HG02798 (cell line): ENCODE measurements at regions not wholly inside any gene's neighbourhood (a gene's known extent, or its start where the extent isn't known, plus 50 kb on each side); places are given as distances from the start of the nearest gene placed in this dataset.

Experiments used
- ATAC-seq: cut with Tn5 transposase; IDR thresholded peaks from one replicate; pipeline ENCODE4 v1.9.1; 2021; ENCODE audit warnings: mild to moderate bottlenecking; ENCODE audit not compliant: unreplicated experiment, poor library complexity

DNA sequence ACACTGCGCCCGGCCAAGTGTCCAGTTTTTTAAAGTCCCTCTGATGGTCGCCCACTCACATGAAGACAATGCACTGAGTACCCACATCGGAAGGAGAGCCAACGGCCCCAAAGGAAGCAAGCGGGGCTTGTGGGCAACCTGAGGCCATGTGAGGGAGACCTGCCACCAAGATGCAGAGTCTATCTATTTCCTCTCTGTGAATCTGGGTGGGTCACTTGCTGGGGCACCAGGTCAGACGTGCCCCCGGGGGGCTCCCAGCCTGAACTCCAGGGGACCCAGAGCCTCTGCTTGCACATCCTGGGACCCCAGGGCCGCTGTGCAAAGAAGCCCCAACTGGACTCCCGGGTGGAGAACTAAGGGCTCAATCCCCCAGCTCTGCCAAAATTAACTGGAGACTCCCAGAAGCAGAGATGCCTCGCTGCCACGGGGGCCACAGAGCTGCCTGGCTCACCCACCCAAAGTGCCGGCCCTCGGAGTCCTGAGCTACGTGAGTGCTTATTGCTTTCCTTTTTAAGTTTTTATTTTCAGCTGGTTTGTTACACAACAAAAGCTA, 106.4 kb downstream of the BRD1 start:
- ATAC-seq: no peak

DNA sequence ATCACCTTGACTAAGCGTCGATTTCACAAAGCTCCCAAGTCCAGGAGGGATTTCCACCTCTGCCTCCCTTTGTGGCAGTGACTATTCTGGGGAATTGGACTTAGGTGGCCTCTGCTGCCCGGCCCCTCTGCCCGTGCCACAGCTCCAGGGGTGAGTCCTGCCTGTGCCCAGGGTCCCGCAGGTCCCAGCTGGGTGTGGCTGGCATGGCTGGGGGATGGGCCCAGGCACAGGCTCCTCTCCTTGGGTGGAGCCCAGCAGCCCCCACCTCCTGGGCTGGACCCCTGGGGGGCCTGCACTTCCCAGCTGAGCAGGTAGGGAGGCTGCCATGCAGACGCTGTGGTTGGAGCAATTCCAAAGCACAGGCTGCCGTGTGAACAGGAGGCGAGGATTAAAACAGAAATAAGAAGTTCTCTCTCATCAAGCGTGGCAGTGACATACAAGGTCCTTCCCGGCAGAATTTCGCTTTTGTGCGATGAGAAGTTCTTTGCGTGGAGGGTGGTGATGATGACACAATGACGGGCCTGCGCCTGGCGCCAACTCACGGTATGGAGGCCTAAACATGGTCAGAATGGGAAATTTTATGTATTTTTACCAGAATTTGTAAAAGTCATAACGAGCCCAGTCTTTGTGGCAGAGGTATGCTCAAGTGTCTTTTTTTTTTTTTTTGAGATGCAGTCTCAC, 107.3 kb downstream of the BRD1 start:
- ATAC-seq: no peak

DNA sequence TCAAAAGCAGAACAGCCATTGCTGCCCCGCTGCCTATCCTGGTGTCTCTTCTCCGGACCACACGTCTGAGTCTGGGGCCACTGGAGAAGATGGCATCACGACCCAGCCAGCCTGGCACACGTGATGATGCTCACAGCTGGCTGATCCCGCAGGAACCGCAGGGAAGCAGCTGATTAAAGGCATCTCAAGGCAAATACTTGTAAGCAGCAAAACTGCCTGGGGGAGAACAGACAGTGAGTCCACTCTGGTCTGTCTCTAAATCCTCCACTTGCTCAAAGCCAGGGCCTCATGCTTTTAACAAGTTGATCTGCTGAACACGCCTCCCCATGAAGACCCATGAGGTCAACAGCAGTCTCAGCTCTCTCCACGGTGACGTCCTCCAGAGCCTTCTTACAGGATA, 108.6 kb downstream of the BRD1 start:
- ATAC-seq: no peak

DNA sequence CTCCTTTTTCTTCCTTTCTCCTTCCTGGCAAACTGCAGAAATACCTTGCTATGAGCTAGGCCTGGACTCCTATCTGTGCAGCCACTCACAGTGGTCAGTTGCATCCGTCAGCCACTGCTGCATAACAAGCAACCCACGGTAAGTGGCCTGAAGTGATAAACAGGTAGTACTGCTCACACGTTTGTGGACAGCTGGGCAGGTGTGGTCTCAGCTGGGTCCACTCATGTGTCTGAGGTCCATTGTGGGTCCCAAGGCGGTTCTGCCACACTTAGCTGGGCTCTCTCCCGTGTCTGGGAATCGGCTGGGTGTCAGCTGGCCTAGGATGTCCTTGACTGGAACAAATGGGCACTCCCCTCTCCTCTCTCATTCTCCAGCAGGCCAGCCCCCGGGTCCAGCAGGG, 109.3 kb downstream of the BRD1 start:
- no peak for ATAC-seq

DNA sequence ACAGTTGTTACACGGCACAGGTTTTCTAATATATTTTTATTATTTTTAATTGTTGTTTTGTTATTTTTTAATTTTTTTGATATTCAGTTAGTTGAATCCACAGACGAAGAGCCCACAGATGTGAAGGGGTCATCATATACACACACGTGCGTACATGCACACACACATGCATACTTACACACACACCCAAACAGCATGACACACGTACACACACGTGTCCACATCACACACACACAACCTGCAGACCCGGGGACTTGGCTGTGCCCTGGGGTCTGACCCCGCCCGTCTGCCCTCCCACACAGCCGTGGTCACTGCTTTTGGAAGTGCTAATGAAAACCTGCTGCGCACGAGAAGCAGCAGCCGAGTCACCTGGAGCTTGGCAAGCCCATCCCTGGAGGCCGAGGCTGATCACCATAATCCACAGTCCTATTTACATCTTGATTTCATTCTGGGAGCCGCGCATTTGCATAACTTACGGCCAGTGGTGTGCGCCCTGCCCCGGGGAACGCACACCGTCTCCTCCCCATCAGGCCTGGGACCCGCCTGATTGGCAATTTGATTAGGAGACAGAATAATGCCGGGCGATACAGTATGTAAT, 110.3 kb downstream of the BRD1 start:
- no peak for ATAC-seq

DNA sequence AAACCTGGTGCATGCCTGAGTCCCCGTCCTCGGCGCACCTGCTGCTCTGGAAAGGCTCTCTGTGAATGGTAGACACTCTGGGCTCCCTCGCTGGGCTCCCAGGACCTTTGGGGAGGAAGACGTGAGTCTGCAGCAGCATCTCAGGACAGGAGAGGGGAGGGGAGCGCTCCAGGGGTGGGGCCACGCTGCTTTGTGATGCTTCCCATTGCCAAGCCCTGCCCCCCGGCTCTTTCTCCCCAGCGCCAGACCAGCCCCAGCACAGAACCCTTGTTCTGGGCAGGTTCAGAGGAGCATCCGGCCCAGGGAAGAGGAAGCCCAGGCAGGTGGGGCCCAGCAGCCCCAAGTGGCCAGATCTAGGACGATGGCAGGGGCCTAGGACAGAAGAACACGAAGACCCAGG, 111.2 kb downstream of the BRD1 start:
- ATAC-seq: no peak

DNA sequence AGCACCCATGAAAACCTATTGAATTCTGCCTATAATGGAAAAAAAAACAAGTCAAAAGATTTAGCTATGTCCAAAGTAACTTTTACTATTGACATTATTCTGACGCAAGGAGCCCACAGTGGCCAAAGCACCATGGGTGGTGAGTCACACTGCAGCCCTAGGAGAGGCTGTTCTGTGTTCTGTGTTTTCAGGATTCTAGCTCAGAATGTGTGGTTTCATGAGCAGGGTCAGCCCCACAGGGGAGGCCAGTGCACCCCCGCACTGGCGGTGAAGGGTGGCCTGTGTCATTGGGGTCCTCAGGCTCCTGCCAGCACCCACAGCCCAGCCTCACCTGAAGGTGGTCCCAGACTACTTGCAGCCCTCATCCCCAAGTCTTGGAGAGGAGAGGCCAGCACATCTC, 112.2 kb downstream of the BRD1 start:
- no peak for ATAC-seq

DNA sequence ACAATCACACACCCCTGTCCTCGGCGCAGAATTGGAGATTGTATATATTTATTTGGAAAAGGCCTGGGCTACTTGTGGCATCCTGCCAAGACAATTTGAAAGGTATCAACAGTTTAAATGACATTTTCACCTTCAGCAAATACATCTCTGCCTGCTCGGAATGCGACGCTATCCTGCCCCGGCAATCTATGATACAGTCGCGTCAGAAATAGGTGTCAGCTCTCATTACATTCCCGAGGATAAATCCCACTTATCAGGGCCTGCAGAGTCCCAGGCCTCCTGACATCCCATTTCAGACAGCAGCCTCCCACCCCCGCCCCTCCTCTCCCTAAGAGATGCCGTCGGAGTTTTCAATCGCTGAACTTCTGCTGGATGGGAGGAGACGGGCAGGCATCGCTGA, 114.7 kb downstream of the BRD1 start:
- ATAC-seq: no peak

DNA sequence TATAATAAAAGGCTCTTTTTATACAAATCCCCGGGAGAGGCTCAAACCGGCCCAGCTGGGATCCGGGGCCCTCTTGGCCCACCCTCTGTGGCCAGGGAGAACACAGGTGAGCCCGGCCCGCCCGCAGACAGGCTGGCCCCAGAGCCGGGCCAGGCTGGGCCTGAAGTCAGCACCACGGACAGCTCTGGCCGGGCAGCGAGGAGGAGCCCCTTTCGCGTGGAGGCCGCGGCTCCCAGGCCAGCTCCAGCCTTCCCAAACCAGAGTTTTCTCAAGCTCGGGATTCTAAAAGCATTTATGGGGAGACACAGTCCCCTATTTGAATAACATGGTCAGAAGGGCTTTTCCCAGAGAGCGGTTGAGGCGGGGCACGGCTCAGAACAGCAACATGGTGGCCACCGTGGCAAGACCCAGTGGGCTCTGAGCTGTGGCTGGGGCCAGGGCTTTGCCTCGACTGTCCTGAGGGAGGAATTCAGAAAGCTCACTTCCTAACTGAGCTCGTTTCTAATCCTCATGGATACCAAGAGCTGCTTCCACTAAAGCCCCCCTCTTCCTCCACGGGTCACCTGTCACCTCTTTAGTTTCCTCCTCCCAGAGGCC, 115.4 kb downstream of the BRD1 start:
- ATAC-seq: no peak

DNA sequence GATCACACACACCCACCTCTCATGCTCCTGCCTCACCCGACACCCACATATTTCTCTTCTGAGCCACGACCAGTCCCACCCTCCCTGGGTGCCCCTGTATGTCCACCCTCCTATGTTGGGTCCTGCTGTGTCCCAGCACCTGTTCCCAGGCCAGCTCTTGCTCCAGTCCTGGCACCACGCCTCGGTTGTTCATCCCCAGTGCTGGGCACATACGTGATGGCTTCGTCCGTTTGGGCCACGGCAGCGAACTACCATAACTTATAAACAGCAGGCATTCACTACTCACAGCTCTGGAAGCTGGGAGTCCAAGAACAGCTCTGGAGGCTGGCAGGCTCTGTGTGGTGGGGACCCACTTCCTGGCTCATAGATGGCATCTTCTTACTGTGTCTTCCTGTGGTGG, 116.9 kb downstream of the BRD1 start:
- no peak for ATAC-seq

DNA sequence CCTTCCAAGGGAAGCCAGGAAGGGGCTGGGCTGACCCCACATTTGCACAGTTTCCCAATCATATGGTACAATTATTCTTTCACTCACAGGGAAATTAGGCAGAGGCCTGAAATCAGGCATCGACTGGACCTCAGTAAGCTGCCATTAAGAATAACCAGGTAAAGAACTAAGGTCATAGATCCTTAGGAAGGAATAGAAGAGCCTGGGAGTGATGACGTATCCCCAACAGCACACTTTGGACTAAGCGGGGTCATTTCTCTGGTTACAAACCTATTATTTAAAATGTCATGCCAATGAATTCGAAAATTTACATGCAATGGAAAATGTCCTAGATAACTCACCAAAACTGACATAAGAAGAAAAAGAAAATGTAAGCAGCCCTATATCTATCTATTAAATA, 118.2 kb downstream of the BRD1 start:
- no peak for ATAC-seq

DNA sequence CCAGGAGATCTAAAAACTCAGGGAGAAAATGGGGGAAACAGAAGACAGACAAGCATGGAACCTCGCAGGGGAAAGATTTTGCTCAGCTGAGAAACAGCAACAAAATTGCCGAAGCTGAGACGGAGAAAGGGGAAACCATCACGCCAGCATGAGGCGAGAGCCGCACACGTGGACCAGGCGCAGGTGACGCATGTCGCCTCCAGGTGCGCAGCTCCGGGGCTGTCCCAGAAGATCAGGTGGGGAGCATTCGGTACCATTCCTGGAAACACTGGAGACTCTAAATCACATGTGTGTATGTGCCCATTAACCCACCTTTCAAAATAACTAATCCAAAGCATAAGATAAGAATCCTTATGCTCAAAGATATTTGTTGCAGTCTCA, 121.7 kb downstream of the BRD1 start:
- no peak for ATAC-seq

DNA sequence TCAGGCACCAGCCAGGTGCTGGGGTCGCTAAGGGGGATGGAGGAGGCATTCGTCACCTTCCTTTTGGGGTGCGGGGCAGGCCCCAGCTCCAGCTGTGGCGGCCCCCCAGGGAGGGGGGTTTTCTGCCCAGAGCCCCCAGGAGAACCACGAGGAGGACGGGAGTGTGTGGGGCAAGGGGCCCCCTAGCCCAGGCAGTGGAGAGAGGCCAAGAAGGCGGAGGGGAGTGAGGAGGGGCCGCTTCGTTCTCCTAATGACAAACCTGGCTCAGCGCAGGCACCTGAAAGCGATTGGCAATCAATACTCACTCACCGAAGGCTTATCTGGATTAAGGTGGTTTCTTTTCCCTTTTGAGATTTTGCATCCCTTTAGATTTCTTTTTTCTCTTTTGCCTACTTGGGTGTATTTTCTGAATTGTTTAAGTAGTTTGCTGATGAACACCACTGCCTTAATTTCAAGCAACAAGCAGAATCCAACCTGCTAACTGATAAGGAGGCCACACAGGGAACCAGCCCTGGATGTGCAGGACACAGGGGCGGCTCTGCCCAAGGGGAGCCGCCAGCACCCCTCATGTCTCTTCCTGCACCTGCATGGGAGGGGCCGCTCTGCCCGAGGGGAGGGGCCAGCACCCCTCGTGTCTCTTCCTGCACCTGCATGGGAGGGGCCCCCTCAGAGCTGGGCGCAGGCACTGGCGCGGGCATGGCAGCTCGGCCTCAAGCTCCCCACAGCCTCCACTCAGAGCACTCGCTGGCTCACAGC, 122.3 kb downstream of the BRD1 start:
- ATAC-seq: no peak

DNA sequence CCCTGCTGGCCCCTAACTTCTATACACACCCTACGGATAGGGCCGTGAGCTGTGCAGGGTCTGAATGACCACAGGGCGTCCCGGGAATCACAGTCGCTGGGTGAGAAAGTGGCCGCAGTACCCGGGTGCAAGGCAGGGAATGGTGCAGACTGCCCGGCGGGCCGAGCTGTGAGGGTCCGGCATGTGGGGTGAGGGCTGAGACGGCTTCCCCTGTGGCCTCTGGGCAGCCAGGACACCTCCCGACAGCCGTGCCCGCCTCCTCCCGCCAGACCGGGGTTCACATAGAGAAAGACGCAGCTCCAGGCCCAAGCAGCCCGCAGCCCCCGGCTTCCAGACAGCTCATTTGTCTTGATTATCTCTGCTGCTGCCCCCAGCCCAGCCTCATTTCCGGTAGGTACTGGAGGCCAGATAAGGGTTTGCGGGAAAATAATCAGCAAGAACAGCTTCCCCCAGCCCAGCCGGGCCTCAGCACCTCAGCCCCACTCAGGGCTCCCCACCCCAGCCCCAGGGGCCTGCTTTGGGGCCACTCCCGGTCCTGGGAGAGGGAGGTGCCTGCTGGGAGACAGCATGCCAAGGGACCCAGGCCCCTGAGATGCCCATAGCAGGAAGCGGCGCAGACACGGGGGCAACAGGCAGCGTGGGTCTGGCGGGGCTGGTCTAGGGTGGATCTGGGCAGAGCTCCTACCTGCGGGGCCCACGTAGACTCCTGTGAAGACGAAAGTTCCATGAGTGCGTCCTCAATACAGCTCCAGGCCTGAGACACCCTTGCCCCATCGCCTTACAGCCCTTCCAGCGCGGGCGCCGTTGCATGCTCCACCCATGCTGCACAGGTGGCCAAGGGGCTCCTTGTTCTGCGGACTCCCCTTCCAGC, 123.1 kb downstream of the BRD1 start:
- no peak for ATAC-seq

DNA sequence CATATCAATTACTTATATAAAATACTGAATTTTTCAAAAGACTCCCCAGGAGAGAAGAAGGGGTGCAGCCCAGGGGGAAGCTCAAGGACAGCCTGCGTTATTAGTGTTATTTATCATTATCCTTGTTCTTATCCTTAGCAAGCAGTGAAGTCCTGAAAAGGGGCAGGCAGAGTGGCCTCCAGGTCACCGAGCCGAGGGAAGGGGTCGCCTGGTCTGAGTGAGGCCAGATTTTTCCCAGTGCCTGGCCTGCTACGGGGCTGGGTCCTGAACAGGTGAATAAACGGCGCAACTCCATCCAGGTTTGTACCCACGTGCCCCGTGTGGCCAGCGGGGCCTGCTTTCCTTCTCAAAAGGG, 123.7 kb downstream of the BRD1 start:
- no peak for ATAC-seq

DNA sequence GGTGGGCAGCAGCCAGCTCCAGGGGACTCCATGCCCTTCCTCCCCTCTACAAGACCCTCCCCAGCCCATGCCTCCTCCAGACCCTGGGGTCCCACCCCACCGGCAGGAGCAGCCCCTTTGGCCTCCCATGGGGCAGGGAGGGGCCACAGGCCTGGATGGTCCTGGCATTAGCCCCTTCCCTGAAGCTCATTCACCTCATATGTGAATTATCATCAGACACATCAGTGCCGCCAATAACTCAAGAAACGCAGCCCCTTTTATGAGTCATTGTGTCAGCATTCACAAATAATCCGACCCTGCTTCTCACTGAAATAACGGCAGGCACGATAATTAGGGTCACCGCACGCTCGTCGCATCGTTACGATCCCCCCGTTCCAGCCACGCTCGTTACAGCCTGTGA, 124.2 kb downstream of the BRD1 start:
- ATAC-seq: no peak

DNA sequence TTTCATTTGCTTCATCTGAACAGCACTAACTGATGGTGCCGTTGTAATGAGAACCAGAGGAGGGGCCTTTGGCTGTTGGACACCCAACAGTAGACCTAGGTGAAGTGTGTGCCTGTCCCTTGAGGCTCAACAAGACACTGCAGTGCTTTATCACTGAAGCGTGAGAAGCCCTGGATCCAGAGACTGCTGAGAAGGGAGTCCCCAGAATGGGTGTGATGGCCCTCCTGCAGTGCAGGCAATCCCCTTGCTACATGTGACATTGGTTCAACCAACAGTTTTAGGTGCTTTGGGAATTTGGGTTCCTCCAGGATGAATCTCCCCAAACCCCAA, 125.6 kb downstream of the BRD1 start:
- no peak for ATAC-seq

DNA sequence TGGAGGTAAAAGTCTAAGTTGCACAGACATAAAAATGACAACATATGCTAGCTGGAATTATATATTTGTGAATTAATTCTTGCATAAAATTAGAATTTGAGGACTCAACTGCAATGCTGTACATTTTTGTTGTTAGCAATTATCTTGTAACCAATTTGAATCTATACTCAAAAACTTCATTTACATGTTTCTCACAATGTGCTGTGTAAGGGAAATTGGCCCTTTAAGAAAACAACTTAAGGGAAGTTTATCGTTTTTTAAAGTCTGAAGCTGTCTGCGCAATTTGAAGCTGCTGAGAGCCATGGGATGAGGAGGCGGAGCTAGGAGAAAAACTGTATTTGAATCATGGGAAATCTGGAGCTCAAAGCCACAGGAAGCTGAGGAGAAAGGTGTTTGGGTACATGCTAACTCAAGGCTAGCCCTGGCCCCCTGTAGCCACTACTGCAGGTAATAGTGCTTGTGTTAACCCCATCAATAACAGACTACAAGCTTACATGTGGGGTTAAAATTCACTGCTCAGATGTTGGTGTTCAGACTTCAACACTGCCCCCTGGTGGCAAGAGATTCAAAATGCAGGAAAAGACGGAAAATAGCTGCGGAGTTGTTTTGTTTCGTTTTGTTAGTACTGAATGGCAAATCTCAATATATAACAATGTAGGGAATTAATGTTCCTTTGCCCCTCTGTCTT, 126.1 kb downstream of the BRD1 start:
- no peak for ATAC-seq

DNA sequence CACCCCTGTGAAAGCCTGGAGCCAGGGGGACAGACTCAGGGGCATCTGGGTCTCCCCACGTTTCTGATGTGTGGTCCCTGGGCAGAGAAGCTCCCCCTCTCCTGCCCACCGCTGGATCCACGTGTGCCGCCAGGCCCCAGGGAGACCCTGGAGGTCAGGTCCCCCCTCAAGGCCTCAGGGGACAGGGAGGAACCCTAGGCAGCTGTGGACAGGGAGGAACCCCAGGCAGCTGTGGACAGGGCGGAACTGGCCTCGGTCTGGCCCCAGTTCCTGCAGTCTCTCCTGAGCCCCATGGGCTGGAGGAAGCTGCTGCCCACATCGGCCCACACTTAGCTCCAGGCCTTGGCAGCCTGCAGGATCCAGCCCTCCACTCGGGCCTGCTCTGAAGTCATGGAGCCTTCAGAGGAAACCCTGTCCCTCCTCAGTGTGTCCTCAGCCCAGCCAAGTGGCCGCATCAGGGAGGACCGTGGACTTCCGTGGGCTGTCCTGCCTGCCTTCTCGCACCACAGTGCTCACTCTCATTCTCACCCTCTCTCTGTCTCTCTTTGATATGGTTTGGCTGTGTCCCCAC, 127.7 kb downstream of the BRD1 start:
- ATAC-seq: no peak

DNA sequence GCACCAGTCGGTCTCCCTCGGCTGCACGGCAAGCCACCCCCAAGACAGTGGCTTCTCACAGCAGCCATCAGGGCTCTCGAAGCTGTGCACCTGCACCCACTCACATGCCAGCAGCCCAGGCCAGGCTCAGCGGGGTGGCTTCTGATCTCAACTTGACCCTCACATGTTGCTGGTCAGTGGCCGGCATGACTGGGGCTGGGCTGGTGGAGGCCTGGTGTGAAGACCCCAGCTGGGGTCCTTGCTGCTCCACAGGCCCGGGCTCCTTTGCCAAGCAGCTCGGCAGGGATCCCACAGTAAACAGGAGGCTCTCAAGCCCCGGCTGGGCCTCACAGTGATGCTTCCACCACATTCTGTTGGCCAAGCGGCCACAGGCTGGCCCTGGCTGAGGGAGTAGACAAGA, 128.2 kb downstream of the BRD1 start:
- no peak for ATAC-seq
